Mesendoderm (in vitro differentiated cells): ENCODE measurements at regions not wholly inside any gene's neighbourhood (a gene's known extent, or its start where the extent isn't known, plus 50 kb on each side); places are given as distances from the start of the nearest gene placed in this dataset.

ENCODE experiments used
- DNase-seq: peaks from one replicate; pipeline ENCODE4 v3.0.0; 2013
- H2AK5ac ChIP-seq: 2 replicates; pipeline ENCODE4 v1.6.1; 2013; ENCODE audit warnings: low read length, inconsistent platforms
- H2BK120ac ChIP-seq: 2 replicates; pipeline ENCODE4 v1.6.1; 2013; ENCODE audit warnings: low read depth, mild to moderate bottlenecking, low read length, moderate library complexity, mixed read lengths
- H2BK15ac ChIP-seq: replicated peaks from 2 replicates; pipeline ENCODE4 v1.6.1; 2013; ENCODE audit warnings: low read depth, mild to moderate bottlenecking, moderate library complexity
- H2BK5ac ChIP-seq: 2 replicates; pipeline ENCODE4 v1.6.1; 2013; ENCODE audit warnings: low read length, inconsistent platforms
- H3K18ac ChIP-seq: 2 replicates; pipeline ENCODE4 v1.6.1; 2013; ENCODE audit warnings: mild to moderate bottlenecking, low read length, mixed read lengths
- H3K23ac ChIP-seq: one replicate; pipeline ENCODE4 v1.6.1; 2013; ENCODE audit warnings: low read length
- H3K27ac ChIP-seq: 2 replicates; pipeline ENCODE4 v1.5.1; 2013; ENCODE audit warnings: low read depth, mild to moderate bottlenecking, inconsistent platforms, low read length, moderate library complexity
- H3K27me3 ChIP-seq: 2 replicates; pipeline ENCODE4 v1.6.1; 2013; ENCODE audit warnings: low read length, control low read depth, mild to moderate bottlenecking, inconsistent platforms; ENCODE audit not compliant: insufficient read depth, poor library complexity
- H3K36me3 ChIP-seq: 2 replicates; pipeline ENCODE4 v1.6.1; 2013; ENCODE audit warnings: low read length, inconsistent platforms; ENCODE audit not compliant: control insufficient read depth, insufficient read depth
- H3K4ac ChIP-seq: one replicate; pipeline ENCODE4 v1.6.1; 2013; ENCODE audit warnings: low read depth, mild to moderate bottlenecking, low read length, moderate library complexity
- H3K4me1 ChIP-seq: 2 replicates; pipeline ENCODE4 v1.6.1; 2013; ENCODE audit warnings: low read depth, low read length, inconsistent platforms; ENCODE audit not compliant: control insufficient read depth
- H3K4me2 ChIP-seq: 2 replicates; pipeline ENCODE4 v1.6.1; 2013; ENCODE audit warnings: low read length
- H3K4me3 ChIP-seq: 2 replicates; pipeline ENCODE4 v1.5.1; 2013; ENCODE audit warnings: mild to moderate bottlenecking, low read length
- H3K56ac ChIP-seq: one replicate; pipeline ENCODE4 v1.6.1; 2013; ENCODE audit warnings: low read length
- H3K79me1 ChIP-seq: 2 replicates; pipeline ENCODE4 v1.6.1; 2013; ENCODE audit warnings: low read length, inconsistent platforms
- H3K79me2 ChIP-seq: 2 replicates; pipeline ENCODE4 v1.6.1; 2013; ENCODE audit warnings: mild to moderate bottlenecking, low read length; ENCODE audit not compliant: control insufficient read depth, insufficient read depth
- H3K9ac ChIP-seq: 2 replicates; pipeline ENCODE4 v1.6.1; 2013; ENCODE audit warnings: low read length, inconsistent platforms
- H4K5ac ChIP-seq: one replicate; pipeline ENCODE4 v1.6.1; 2013; ENCODE audit warnings: low read length
- H4K8ac ChIP-seq: one replicate; pipeline ENCODE4 v1.6.1; 2013; ENCODE audit warnings: low read depth, mild to moderate bottlenecking, control low read depth, low read length, moderate library complexity
- WGBS: extraction: QIAGEN DNeasy Blood & Tissue Kit; methylation state at CpG from one replicate; pipeline ENCODE4 v1.1.7; 2013; ENCODE audit warnings: low lambda C conversion rate, missing lambda C conversion rate; ENCODE audit not compliant: insufficient coverage; ENCODE audit errors: extremely low coverage; 5-methylcytosine and 5-hydroxymethylcytosine counted together

GRCh38 chr3:181518222-181518621 is 193.5 kb upstream of the SOX2 start:
- no peak overlapping the region for H3K56ac ChIP-seq
- no peaks in the 10 kb centered on the region for H3K36me3 ChIP-seq
- H2AK5ac ChIP-seq = no peak overlapping the region
- H4K5ac ChIP-seq = no peak overlapping the region
- no peaks in the 10 kb centered on the region for H3K27me3 ChIP-seq
- no CpG with 5 or more reads among the region's 3 CpGs for WGBS
- no peak overlapping the region for H3K18ac ChIP-seq
- H2BK120ac ChIP-seq = no peak overlapping the region
- no peak overlapping the region for H4K8ac ChIP-seq
- H3K79me1 ChIP-seq = no peaks in the 10 kb centered on the region
- no peak overlapping the region for H3K9ac ChIP-seq
- H3K4me3 ChIP-seq = no peak overlapping the region
- no peak overlapping the region for H3K27ac ChIP-seq
- H3K4ac ChIP-seq = no peak overlapping the region
- H2BK15ac ChIP-seq = no peak overlapping the region
- H3K79me2 ChIP-seq = no peaks in the 10 kb centered on the region
- no peak overlapping the region for H3K23ac ChIP-seq
- H3K4me2 ChIP-seq = no peak overlapping the region
- no peak for DNase-seq
- no peak overlapping the region for H2BK5ac ChIP-seq
- no peaks in the 10 kb centered on the region for H3K4me1 ChIP-seq

GRCh38 chr3:181512787-181513186 is 198.9 kb upstream of the SOX2 start:
- WGBS = no CpG with 5 or more reads among the region's 1 CpG
- Histone ChIP-seq H2BK15ac (no peak overlapping the region), H3K18ac (no peak overlapping the region), H2AK5ac (no peak overlapping the region), H3K23ac (no peak overlapping the region), H4K8ac (no peak overlapping the region), H3K9ac (no peak overlapping the region), H3K79me1 (no peaks in the 10 kb centered on the region), H3K27me3 (no peaks in the 10 kb centered on the region), H2BK5ac (no peak overlapping the region), H3K56ac (no peak overlapping the region), H3K4ac (no peak overlapping the region), H3K4me2 (no peak overlapping the region), H3K27ac (no peak overlapping the region), H3K4me3 (no peak overlapping the region), H4K5ac (no peak overlapping the region), H2BK120ac (no peak overlapping the region), H3K4me1 (no peaks in the 10 kb centered on the region), H3K36me3 (no peaks in the 10 kb centered on the region), H3K79me2 (no peaks in the 10 kb centered on the region)
- DNase-seq = no peak

- Histone ChIP-seq H3K4ac (no peak overlapping the region), H2BK120ac (no peak overlapping the region), H3K27me3 (no peaks in the 10 kb centered on the region), H3K56ac (no peak overlapping the region), H3K18ac (no peak overlapping the region), H3K9ac (no peak overlapping the region), H2BK5ac (no peak overlapping the region), H3K23ac (no peak overlapping the region), H3K27ac (no peak overlapping the region), H3K79me1 (no peaks in the 10 kb centered on the region), H4K8ac (no peak overlapping the region), H2BK15ac (no peak overlapping the region), H3K4me1 (no peaks in the 10 kb centered on the region), H3K79me2 (no peaks in the 10 kb centered on the region), H3K4me3 (no peak overlapping the region), H2AK5ac (no peak overlapping the region), H4K5ac (no peak overlapping the region), H3K4me2 (no peak overlapping the region), H3K36me3 (no peaks in the 10 kb centered on the region)
- DNase-seq = peak; percentile 16
- no CpG with 5 or more reads among the region's 3 CpGs for WGBS
These were observed 201.2 kb upstream of the SOX2 start for GRCh38 chr3:181510500-181510899.

- H3K56ac ChIP-seq = no peak overlapping the region
- no peak overlapping the region for H3K23ac ChIP-seq
- H3K79me1 ChIP-seq = no peaks in the 10 kb centered on the region
- no peak overlapping the region for H3K18ac ChIP-seq
- no CpG with 5 or more reads among the region's 3 CpGs for WGBS
- H4K8ac ChIP-seq = no peak overlapping the region
- H3K9ac ChIP-seq = no peak overlapping the region
- no peak overlapping the region for H3K4me2 ChIP-seq
- no peak overlapping the region for H3K4ac ChIP-seq
- no peaks in the 10 kb centered on the region for H3K36me3 ChIP-seq
- no peaks in the 10 kb centered on the region for H3K27me3 ChIP-seq
- no peaks in the 10 kb centered on the region for H3K79me2 ChIP-seq
- DNase-seq = no peak
- H3K4me3 ChIP-seq = no peak overlapping the region
- no peaks in the 10 kb centered on the region for H3K4me1 ChIP-seq
- H2BK15ac ChIP-seq = no peak overlapping the region
- no peak overlapping the region for H3K27ac ChIP-seq
- no peak overlapping the region for H2BK5ac ChIP-seq
- no peak overlapping the region for H4K5ac ChIP-seq
- H2BK120ac ChIP-seq = no peak overlapping the region
- no peak overlapping the region for H2AK5ac ChIP-seq
These were observed 214.4 kb upstream of the SOX2 start for GRCh38 chr3:181497358-181497757.

GRCh38 chr3:181493423-181493822 is 218.3 kb upstream of the SOX2 start:
- no peaks in the 10 kb centered on the region for H3K27me3 ChIP-seq

GRCh38 chr3:181488536-181488935 is 223.2 kb upstream of the SOX2 start:
- H3K4ac ChIP-seq = no peak overlapping the region

More at GRCh38 chr3:181493423-181493822, 218.3 kb upstream of the SOX2 start:
- Histone ChIP-seq H3K79me1 (no peaks in the 10 kb centered on the region), H3K36me3 (no peaks in the 10 kb centered on the region), H2BK5ac (no peak overlapping the region), H3K4ac (no peak overlapping the region), H3K56ac (no peak overlapping the region), H3K4me2 (no peak overlapping the region), H3K79me2 (no peaks in the 10 kb centered on the region), H3K4me3 (no peak overlapping the region), H4K5ac (no peak overlapping the region), H3K18ac (no peak overlapping the region), H4K8ac (no peak overlapping the region), H2BK120ac (no peak overlapping the region), H3K27ac (no peak overlapping the region), H3K9ac (no peak overlapping the region), H2AK5ac (no peak overlapping the region), H3K23ac (no peak overlapping the region), H3K4me1 (no peaks in the 10 kb centered on the region), H2BK15ac (no peak overlapping the region)
- no CpG with 5 or more reads among the region's 3 CpGs for WGBS
- DNase-seq = no peak

More at GRCh38 chr3:181488536-181488935, 223.2 kb upstream of the SOX2 start:
- Histone ChIP-seq H2BK120ac (no peak overlapping the region), H3K23ac (no peak overlapping the region), H3K4me2 (no peak overlapping the region), H3K79me2 (no peaks in the 10 kb centered on the region), H3K4me1 (no peaks in the 10 kb centered on the region), H2BK5ac (no peak overlapping the region), H4K8ac (no peak overlapping the region), H2BK15ac (no peak overlapping the region), H3K4me3 (no peak overlapping the region), H3K27me3 (no peaks in the 10 kb centered on the region), H3K9ac (no peak overlapping the region), H3K18ac (no peak overlapping the region), H3K56ac (no peak overlapping the region), H3K27ac (no peak overlapping the region), H3K36me3 (no peaks in the 10 kb centered on the region), H4K5ac (no peak overlapping the region), H3K79me1 (no peaks in the 10 kb centered on the region), H2AK5ac (no peak overlapping the region)
- no peak for DNase-seq
- no CpG with 5 or more reads among the region's 3 CpGs for WGBS
